ENCODE measurements at regions not wholly inside any gene's neighbourhood (a gene's known extent, or its start where the extent isn't known, plus 50 kb on each side); places are given as distances from the start of the nearest gene placed in this dataset.

GRCh38 chr7:46173476-46174195, 252.6 kb upstream of the IGFBP3 start:
- no peak for TF ChIP-seq GATA2 (IDR thresholded peaks at IDR 0.05; ENCODE audit: low read depth, low read length)
- TF ChIP-seq GATA3 (IDR thresholded peaks at IDR 0.05; ENCODE audit: low read depth, low read length): no peak

Data from SH-SY5Y (cell line).